HG03520 (cell line): ENCODE measurements at regions not wholly inside any gene's neighbourhood (a gene's known extent, or its start where the extent isn't known, plus 50 kb on each side); places are given as distances from the start of the nearest gene placed in this dataset.

Source experiments
- ATAC-seq: cut with Tn5 transposase; IDR thresholded peaks from one replicate; pipeline ENCODE4 v1.9.1; 2021; ENCODE audit warnings: mild to moderate bottlenecking, moderate library complexity; ENCODE audit not compliant: unreplicated experiment

GRCh38 chr21:24197923-24198322 is 1409.4 kb downstream of the MRPL39 start:
- no peak for ATAC-seq

DNA sequence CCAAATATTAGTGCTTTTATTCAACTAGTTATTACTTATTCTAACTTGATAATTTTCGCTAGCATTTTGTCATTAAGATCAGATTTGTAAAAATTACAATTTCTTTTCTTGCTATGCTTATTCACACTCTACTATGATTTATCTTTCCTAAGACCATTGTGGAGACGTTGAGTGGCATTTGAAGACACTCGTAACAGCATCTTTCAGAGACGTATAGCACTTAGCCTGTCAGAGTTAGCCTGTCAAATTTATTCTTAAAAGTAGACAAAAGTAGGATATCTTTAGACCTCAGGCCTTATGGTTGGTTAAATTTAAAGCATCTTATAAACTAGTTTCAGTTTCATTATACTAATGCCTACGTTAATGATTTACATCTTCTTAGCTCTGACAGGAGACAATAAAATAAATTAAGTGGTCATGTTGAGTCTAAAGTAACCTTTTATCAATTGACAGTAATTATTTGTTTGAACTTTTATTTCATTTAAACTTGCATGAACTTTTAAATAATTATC is 1410.1 kb downstream of the MRPL39 start:
- ATAC-seq: no peak

DNA sequence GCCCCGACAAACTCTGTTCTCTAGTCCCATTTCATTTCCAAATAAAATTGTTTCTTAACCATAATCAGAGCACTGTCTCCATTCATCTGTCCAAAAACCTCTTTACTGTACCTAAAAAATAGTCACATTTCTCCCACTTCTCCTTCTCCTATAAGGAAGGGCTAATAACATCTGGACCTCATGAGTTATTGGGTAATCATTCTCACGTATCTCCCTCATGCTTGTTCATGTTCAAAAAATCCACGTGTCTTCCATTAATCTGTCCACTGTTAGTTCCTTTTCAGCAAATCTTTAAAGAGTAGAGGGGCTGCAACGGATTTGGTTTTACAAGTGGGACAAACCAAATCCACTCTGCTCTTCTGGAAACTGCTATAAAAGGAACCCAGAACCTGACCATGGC is 1418.8 kb downstream of the MRPL39 start:
- no peak for ATAC-seq

DNA sequence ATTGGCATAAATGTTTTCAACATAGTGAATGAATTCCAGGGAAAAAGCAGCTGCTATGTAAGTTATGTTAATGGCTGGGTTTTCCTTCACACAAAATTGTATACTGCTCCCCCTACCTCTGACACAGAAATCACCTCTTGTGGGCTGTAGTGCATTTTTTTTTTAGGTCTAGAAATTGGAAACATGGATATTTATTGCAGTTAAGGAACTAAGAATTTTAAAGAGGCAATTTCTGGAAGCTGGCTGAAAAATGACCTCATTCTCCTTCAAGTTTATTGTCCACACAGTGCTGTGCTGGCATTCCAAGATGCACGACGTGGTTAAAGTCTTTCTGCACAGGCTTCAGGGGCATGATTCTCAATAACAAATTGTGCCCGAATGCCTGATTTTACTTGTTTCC is 1424.2 kb downstream of the MRPL39 start:
- ATAC-seq: no peak

GRCh38 chr21:24179110-24179509 is 1428.2 kb downstream of the MRPL39 start:
- no peak for ATAC-seq

- no peak for ATAC-seq
Observed at GRCh38 chr21:24175106-24175505, 1432.2 kb downstream of the MRPL39 start.

DNA sequence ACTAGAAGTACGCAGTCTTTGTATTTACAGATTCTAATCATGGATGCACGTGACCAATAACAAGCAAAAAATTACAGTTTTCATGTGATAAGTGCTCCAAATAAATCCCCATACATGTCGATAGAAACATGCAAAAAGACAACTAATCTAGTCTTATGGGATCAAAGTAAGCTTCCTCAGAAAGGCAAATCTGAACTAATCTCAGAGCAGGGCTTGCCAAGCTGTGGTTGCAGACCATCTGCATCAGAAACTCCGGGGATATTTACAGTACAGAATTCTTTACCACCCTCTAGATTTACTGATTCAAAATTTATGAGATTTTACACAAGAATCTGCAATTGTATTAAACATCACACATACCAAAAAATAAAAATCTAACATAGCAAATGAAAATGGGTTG is 1435.5 kb downstream of the MRPL39 start:
- no peak for ATAC-seq

DNA sequence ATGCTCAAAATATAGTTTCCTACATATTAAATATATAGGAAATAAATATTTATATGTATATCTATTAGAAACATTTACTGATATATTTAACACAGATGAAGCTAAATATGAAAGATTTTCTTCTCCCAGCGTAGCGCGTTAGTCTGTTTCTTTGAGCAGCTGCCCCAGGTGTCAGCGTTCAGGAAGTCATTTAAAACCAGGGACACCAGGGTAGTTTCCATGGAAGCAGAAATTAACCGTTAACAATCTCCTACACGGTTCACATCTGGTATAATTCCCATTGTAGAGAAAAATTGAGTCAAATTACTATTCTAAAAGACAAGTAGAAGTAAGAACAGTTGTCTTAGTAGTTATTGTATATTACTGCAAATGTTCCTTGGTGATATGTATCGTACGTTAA is 1443.7 kb downstream of the MRPL39 start:
- ATAC-seq: no peak

DNA sequence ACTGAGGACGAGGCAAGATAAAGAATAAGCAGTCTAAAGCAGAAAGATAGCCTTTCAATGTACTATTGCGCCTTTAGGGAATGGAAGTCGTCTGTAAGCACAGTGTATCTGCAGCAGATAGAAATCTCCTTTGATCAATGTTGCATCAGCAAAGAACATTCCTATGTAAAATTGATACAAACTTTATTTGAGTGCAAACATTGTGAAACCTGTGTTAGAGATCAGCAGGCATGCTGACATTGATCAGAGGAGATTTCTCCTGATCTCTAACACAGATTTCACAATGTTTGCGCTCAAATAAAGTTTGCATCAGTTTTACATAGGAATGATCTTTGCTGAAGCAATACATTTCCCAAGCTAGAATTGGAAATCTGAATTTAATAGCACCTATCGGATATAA is 1446.8 kb downstream of the MRPL39 start:
- ATAC-seq: no peak

GRCh38 chr21:24153137-24153536 is 1454.1 kb downstream of the MRPL39 start:
- no peak for ATAC-seq

- no peak for ATAC-seq
Observed at GRCh38 chr21:24150753-24151152, 1456.5 kb downstream of the MRPL39 start.

- no peak for ATAC-seq
Observed at GRCh38 chr21:24148461-24148860, 1458.8 kb downstream of the MRPL39 start.

DNA sequence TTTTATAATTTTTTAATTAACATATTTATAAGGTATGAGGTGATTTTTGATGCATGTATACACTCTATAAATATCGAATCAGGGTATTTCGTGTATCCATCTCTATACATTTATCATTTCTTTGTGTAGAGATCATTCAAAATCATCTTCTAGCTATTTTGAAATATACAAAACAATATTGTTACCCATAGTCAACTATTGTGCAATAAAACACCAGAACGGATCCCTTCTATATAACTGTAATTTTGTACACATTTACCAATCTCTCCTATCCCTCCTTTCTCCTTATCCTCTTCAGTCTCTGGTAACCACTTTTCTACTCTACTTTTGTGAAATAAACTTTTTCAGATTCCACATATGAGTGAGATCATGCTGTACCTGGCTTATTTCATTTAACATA is 1459.6 kb downstream of the MRPL39 start:
- ATAC-seq: no peak

- ATAC-seq: no peak
Observed at GRCh38 chr21:24131056-24131455, 1476.2 kb downstream of the MRPL39 start.

DNA sequence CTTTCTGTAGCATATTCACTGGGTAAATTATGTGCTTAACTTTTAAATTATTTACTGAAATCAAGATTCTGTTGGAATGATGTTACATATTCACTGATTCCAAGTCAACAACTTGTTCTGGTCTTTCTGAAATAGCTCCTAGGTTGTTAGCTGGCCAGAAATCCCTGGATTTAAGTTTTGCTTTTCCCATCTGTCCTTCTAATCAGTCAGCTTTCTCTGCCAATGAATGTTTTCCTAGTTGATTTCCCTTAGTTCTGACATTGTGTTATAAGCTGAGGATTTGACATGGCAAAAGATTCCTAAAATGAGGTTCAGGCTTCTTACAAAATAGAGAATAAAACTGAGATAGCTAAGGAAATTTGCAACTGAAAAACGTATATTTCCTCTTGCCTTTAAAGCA is 1479.6 kb downstream of the MRPL39 start:
- ATAC-seq: no peak

- no peak for ATAC-seq
Observed at GRCh38 chr21:24123785-24124184, 1483.5 kb downstream of the MRPL39 start.

GRCh38 chr21:24118738-24119459 is 1488.4 kb downstream of the MRPL39 start:
- no peak for ATAC-seq

DNA sequence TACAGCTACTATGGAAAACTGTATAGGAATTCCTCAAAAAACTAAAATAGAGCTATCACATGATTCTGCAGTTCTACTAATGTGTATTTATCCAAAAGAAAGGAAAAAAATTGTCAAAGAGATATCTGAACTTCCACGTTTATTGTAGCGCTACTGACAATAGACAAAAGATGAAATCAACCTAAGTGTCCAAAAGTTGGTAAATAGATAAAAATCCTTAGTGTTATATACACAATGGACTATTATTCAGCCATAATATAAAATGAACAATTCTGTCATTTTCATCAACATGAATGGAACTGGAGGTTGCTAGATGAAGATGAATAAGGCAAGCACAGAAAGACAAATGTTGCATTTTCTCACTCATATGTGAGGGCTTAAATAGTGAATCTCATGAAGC is 1492.1 kb downstream of the MRPL39 start:
- ATAC-seq: no peak

DNA sequence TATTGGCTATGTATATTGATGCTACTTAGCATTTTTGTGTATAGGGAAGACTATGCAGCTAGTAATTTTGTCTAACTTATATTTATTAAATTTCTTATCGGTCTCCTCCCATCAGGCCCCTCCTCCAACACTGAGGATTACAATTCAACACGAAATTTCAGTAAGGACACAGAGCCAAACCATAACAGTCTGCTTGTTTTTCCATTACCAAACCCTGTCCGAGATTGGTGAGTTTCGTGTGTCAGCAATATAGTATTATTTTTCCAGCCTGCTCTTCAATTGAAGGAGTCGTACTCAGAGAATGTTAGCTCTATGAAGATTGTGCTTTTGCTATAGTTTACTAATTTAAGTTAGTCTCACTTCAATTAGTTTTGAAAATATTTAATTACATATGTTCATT is 1495.3 kb downstream of the MRPL39 start:
- ATAC-seq: no peak

DNA sequence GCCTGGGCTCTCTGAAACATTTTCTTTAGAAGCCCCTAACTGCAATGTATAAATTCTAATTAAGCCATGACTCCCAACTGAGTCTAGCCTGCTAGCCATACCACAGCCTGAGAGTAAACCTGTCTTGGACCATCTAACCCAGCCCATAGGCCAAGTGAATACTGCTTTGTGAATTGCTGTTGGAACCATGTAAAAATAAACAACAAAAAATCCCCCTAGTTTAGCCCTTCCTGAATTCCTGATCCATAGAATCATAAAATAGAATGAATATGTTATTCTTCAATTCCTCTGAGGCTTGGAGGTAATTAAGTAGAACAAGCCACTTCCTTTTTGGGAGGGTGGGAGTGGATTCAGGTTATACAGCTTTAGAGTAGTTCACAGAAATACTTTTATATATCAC is 1496.4 kb downstream of the MRPL39 start:
- no peak for ATAC-seq

GRCh38 chr21:24097181-24097580 is 1510.1 kb downstream of the MRPL39 start:
- ATAC-seq: no peak

DNA sequence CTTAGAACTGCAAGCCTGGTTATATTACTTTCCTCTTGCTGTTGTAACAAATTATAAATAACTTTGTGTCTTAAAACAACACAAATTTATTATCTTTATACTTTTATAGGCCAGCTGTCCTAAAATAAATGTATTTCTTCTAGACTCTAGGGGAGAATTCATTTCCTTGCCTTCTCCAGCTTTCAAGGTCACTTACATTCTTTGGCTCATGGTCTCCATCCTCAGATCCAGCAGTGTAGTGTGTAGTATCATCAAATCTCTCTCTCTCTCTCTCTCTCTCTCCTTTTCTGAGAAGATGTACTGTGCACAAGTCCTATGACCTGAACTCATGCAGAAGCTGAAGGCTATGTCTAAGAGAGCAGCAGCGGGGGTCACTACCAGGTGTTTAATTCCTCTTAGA is 1510.6 kb downstream of the MRPL39 start:
- ATAC-seq: no peak

DNA sequence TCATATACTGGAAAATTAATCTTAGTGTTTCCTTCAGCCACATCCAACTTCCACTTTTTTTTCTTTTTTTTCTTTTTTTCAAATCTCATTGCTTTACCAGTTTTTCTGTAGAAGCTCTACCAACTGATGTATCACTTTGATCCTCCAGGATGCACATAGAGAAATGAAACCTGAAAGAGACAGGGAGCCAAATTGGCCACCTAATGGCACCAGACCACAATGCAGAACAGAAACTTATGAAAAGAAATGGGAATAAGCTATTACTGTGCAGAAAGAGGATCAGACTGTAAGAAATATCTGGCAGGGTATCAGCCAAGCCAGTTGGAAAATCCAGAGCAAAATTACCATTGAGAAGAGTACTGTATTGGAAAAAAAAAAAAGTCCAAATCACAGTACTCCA is 1514.2 kb downstream of the MRPL39 start:
- no peak for ATAC-seq
